CD4-positive, alpha-beta memory T cell (primary cell): ENCODE measurements at regions not wholly inside any gene's neighbourhood (a gene's known extent, or its start where the extent isn't known, plus 50 kb on each side); places are given as distances from the start of the nearest gene placed in this dataset.

ENCODE experiments used
- CTCF ChIA-PET: fragments of 350-600 bp; sonication (Branson Sonifier 250); formaldehyde crosslinking; loops from one replicate; lab custom pipeline; 2021; ENCODE audit warnings: inconsistent platforms; ENCODE audit not compliant: partially characterized antibody; lab: Charles Lee
- POLR2A ChIA-PET: fragments of 350-600 bp; sonication (Branson Sonifier 250); formaldehyde crosslinking; loops from one replicate; lab custom pipeline; 2021; ENCODE audit not compliant: partially characterized antibody; lab: Charles Lee
- DNase-seq, 5 donors: peaks; one replicate each; pipeline versions ENCODE4 v3.0.0 to v3.0.0-alpha.2; 2020 to 2022; ENCODE audit warnings: mixed read lengths in 1 of 5
- H3K27ac ChIP-seq: one replicate; pipeline ENCODE4 v1.7.0; 2013; ENCODE audit warnings: low read depth, low read length
- H3K27me3 ChIP-seq: 2 replicates; pipeline ENCODE4 v1.7.0; 2013; ENCODE audit warnings: mild to moderate bottlenecking, low read length, moderate library complexity; ENCODE audit not compliant: insufficient read depth
- H3K36me3 ChIP-seq: 2 replicates; pipeline ENCODE4 v1.7.0; 2013; ENCODE audit warnings: mild to moderate bottlenecking, low read length, moderate library complexity; ENCODE audit not compliant: insufficient read depth
- H3K4me1 ChIP-seq: 2 replicates; pipeline ENCODE4 v1.7.0; 2013; ENCODE audit warnings: mild to moderate bottlenecking, low read length, moderate library complexity; ENCODE audit not compliant: insufficient read depth
- H3K4me3 ChIP-seq, 2 donors: one replicate each; pipeline ENCODE4 v1.7.0; 2013; ENCODE audit warnings: low read length in 2 of 2, mild to moderate bottlenecking in 1 of 2
- H3K9me3 ChIP-seq, 2 donors: one replicate each; pipeline ENCODE4 v1.7.0; 2013; ENCODE audit warnings: low read length in 2 of 2, control low read depth in 1 of 2; ENCODE audit not compliant: control insufficient read depth in 1 of 2
- H3K27ac Mint-ChIP-seq, 7 donors: one replicate each; pipeline ENCODE4 v1.8.0; 2020 to 2021; ENCODE audit warnings: mixed read lengths in 7 of 7, mild to moderate bottlenecking in 6 of 7, inconsistent platforms in 3 of 7, moderate library complexity in 3 of 7
- H3K27me3 Mint-ChIP-seq, 2 donors: one replicate each; pipeline ENCODE4 v1.8.0; 2020 to 2021; ENCODE audit warnings: mixed read lengths in 2 of 2
- H3K36me3 Mint-ChIP-seq, 2 donors: one replicate each; pipeline ENCODE4 v1.8.0; 2020 to 2021; ENCODE audit warnings: mixed read lengths in 2 of 2, inconsistent platforms in 1 of 2, mild to moderate bottlenecking in 1 of 2
- H3K4me1 Mint-ChIP-seq, 4 donors: one replicate each; pipeline ENCODE4 v1.8.0; 2020 to 2021; ENCODE audit warnings: mixed read lengths in 4 of 4, mild to moderate bottlenecking in 1 of 4
- H3K4me3 Mint-ChIP-seq, 8 donors: one replicate each; pipeline ENCODE4 v1.8.0; 2020 to 2021; ENCODE audit warnings: mixed read lengths in 8 of 8, mild to moderate bottlenecking in 7 of 8, moderate library complexity in 6 of 8, inconsistent platforms in 3 of 8
- H3K9me3 Mint-ChIP-seq, 8 donors: one replicate each; pipeline ENCODE4 v1.8.0; 2020 to 2021; ENCODE audit warnings: mixed read lengths in 8 of 8, mild to moderate bottlenecking in 5 of 8, inconsistent platforms in 3 of 8, moderate library complexity in 1 of 8
- intact Hi-C: fragments of 100-400 bp; cut with micrococcal nuclease; formaldehyde crosslinking; loops from one replicate; pipeline ENCODE4 v1.15.1; 2023

DNA sequence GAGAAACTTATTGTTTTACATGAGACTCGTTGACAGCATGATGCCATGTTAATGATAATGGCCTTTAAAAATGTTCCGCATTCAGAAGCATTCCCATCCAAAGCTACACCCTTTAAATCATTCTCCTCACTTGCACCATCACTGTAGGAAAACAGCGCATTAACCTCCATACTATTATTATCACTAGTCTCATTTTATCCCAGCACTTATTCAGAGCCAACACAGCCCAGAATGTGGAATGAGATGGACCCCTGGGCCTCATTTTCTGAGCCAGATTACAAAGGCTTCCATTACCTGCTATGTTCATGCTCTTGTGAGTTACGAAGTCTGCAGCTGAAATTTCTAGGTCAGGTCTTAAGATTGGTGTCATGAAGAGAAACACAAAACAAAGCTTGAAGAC, 159.4 kb downstream of the HS3ST3A1 start:
- peaks cover 0 to 4% (median 0%) of the 10 kb centered on the region in 8 donors for H3K9me3 Mint-ChIP-seq
- no peak overlapping the region for H3K27ac ChIP-seq
- intact Hi-C loops, result no loop called here
- H3K4me3 Mint-ChIP-seq, result no peak overlapping the region
- H3K27ac Mint-ChIP-seq, result no peak overlapping the region
- ChIA-PET POLR2A (no interaction called here), CTCF (no interaction called here)
- no peaks in the 10 kb centered on the region for H3K4me1 Mint-ChIP-seq
- no peaks in the 10 kb centered on the region for H3K36me3 ChIP-seq
- H3K4me3 ChIP-seq, result no peak overlapping the region
- peaks cover 0 to 10% of the 10 kb centered on the region in 2 donors for H3K27me3 Mint-ChIP-seq
- H3K36me3 Mint-ChIP-seq, result no peaks in the 10 kb centered on the region
- no peaks in the 10 kb centered on the region for H3K27me3 ChIP-seq
- no peaks in the 10 kb centered on the region for H3K9me3 ChIP-seq
- no peaks in the 10 kb centered on the region for H3K4me1 ChIP-seq
- no peak for DNase-seq

DNA sequence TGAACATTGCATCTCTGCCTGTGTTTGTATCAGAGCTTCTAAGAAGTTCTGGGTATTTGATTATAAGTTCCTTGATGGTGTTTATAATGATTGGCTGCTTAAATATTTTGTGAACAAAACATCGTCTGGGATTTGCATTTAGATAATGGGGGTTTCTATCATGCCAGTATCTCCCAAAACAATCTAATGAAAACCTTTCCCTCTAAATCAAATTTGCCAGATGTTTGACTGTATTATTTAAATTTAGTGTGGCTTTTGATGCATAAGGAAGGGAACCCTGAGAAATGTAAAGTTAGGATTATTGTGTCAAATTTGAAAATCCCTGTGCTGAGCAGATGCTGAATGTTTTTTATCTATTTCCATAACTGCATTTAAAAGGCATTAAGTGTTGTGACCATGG, 159.9 kb downstream of the HS3ST3A1 start:
- H3K36me3 Mint-ChIP-seq, result no peaks in the 10 kb centered on the region
- no peak overlapping the region for H3K4me3 Mint-ChIP-seq
- no peaks in the 10 kb centered on the region for H3K4me1 Mint-ChIP-seq
- DNase-seq, result no peak
- peaks cover 0 to 4% (median 0%) of the 10 kb centered on the region in 8 donors for H3K9me3 Mint-ChIP-seq
- no peak overlapping the region for H3K4me3 ChIP-seq
- no peak overlapping the region for H3K27ac ChIP-seq
- peaks cover 0 to 10% of the 10 kb centered on the region in 2 donors for H3K27me3 Mint-ChIP-seq
- no peak overlapping the region for H3K27ac Mint-ChIP-seq
- CTCF ChIA-PET, result no interaction called here
- H3K27me3 ChIP-seq, result no peaks in the 10 kb centered on the region
- H3K4me1 ChIP-seq, result no peaks in the 10 kb centered on the region
- POLR2A ChIA-PET, result no interaction called here
- no peaks in the 10 kb centered on the region for H3K9me3 ChIP-seq
- no peaks in the 10 kb centered on the region for H3K36me3 ChIP-seq
- intact Hi-C loops, result no loop called here

DNA sequence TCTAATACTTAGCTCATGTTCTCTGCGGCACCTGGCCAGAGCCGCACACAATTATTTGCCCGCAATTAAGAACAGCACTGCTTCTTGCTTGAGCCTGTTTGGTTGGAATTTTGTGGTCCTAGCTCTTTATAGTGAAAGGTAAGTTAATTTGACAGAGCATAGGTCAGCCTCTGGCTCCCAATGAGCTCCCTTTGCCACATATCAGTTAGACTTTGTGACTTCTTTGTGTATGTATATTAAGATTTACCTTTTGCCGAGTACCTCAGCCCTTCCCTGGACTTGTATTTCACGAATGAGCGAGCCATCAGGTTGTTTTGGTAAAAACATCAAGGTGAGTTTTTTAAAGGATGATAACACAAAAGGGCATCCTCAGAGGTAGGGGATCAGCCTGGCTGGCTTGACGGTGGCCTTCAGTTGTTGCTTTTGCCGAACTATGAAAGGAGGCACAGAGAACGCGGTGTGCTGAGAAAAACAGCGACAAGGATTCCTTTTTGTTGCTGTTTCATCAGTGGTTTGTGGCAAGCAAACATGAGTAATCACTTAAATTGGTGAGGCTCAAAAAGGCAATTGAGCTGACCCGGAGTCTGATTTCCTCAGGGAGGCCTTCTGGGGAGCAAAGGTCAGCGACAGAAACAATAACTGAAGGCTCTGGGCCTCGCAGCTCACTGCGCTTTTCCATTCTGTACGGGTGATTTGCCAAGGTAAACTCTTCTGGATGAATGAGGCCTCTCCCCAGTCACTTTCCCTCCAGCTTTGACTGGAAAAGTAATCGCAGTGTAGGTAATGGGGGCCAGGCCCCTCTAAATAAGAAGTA, 163.6 kb downstream of the HS3ST3A1 start:
- POLR2A ChIA-PET, result no interaction called here
- Histone ChIP-seq H3K4me3 (no peak overlapping the region), H3K9me3 (no peaks in the 10 kb centered on the region), H3K4me1 (no peaks in the 10 kb centered on the region), H3K27ac (no peak overlapping the region), H3K36me3 (no peaks in the 10 kb centered on the region), H3K27me3 (no peaks in the 10 kb centered on the region)
- intact Hi-C loops, result no loop called here
- H3K4me1 Mint-ChIP-seq, result no peaks in the 10 kb centered on the region
- H3K27me3 Mint-ChIP-seq, result peaks cover 0 to 5% of the 10 kb centered on the region in 2 donors
- CTCF ChIA-PET, result no interaction called here
- H3K27ac Mint-ChIP-seq, result no peak overlapping the region
- no peaks in the 10 kb centered on the region for H3K36me3 Mint-ChIP-seq
- H3K9me3 Mint-ChIP-seq, result peaks cover 0 to 10% (median under 1%) of the 10 kb centered on the region in 8 donors
- DNase-seq, result no peak
- H3K4me3 Mint-ChIP-seq, result no peak overlapping the region

DNA sequence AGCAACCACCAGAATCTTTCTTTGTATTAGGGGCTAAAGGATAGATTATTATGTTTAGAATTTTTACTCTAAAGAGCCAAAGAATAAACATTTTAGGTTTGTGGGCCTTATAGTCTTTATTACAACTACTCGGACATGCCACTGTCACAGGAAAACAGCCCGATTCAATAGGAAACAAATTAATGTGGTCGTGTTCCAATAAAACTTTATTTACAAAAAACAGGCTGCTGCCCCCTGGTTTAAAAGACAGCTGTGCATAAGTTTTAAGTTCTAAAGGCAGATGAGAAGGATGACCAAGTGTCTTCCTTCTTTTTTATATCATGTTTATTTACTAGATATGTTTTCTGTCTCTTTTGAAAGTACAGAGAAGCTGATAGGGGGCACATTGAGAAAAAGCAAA, 166.5 kb downstream of the HS3ST3A1 start:
- no peaks in the 10 kb centered on the region for H3K4me1 ChIP-seq
- intact Hi-C loops, result no loop called here
- Mint-ChIP-seq H3K27me3 (peaks cover 0 to 5% of the 10 kb centered on the region in 2 donors), H3K4me3 (no peak overlapping the region), H3K27ac (no peak overlapping the region), H3K9me3 (peaks cover 0 to 10% (median 2%) of the 10 kb centered on the region in 8 donors), H3K36me3 (no peaks in the 10 kb centered on the region), H3K4me1 (no peaks in the 10 kb centered on the region)
- no peaks in the 10 kb centered on the region for H3K27me3 ChIP-seq
- H3K9me3 ChIP-seq, result no peaks in the 10 kb centered on the region
- H3K36me3 ChIP-seq, result no peaks in the 10 kb centered on the region
- no peak overlapping the region for H3K27ac ChIP-seq
- ChIA-PET CTCF (no interaction called here), POLR2A (no interaction called here)
- DNase-seq, result no peak
- H3K4me3 ChIP-seq, result no peak overlapping the region

DNA sequence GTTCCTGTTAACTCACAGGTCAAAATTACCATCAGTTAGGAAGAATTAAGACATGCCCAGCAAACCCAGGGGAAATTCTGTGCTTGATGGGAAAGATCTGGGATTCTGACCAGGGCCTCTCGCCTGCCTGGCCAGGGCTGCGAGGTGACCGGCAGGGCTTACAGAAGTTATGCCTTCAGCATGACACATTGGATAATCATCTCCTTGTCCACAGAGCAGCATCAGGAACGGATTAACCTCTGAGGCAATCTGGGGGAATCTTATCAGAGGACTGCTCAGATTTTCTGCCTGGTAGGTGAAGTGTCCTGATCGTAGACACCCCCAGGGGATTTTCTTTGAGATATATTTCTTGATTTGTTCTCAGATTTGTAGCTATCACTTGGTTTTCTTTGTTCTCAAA, 172.5 kb downstream of the HS3ST3A1 start:
- Histone ChIP-seq H3K36me3 (no peaks in the 10 kb centered on the region), H3K9me3 (no peaks in the 10 kb centered on the region), H3K4me3 (no peak overlapping the region), H3K27ac (no peak overlapping the region), H3K27me3 (no peaks in the 10 kb centered on the region), H3K4me1 (no peaks in the 10 kb centered on the region)
- H3K27me3 Mint-ChIP-seq, result no peaks in the 10 kb centered on the region
- H3K9me3 Mint-ChIP-seq, result peaks cover 0 to 3% (median 0%) of the 10 kb centered on the region in 8 donors
- H3K4me1 Mint-ChIP-seq, result no peaks in the 10 kb centered on the region
- H3K36me3 Mint-ChIP-seq, result no peaks in the 10 kb centered on the region
- DNase-seq, result no peak
- ChIA-PET POLR2A (no interaction called here), CTCF (no interaction called here)
- H3K27ac Mint-ChIP-seq, result no peak overlapping the region
- intact Hi-C loops, result no loop called here
- H3K4me3 Mint-ChIP-seq, result no peak overlapping the region

DNA sequence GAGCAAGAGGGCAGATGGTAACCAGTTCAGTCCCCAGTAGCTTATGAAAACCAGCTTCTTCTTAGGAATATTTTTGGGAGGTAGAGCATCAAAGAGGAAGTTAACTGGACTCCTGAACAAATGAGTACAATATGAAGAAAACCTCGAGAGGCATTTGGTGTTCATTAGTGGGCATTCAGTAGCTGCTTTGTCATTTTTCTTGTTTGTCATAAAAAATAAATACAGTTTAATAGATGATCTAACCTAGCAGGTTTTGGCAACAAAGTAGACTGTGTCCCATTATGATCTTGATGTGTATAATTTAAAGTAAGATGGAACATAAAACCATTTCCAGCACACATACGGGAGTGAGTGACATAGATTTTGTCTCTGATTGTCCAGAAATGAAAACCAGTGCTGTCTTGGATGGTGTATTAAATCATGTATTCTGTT, 173.1 kb downstream of the HS3ST3A1 start:
- Histone ChIP-seq H3K4me1 (no peaks in the 10 kb centered on the region), H3K4me3 (no peak overlapping the region), H3K36me3 (no peaks in the 10 kb centered on the region), H3K9me3 (no peaks in the 10 kb centered on the region), H3K27ac (no peak overlapping the region), H3K27me3 (no peaks in the 10 kb centered on the region)
- no peak overlapping the region for H3K27ac Mint-ChIP-seq
- H3K4me3 Mint-ChIP-seq, result no peak overlapping the region
- POLR2A ChIA-PET, result no interaction called here
- H3K27me3 Mint-ChIP-seq, result no peaks in the 10 kb centered on the region
- H3K4me1 Mint-ChIP-seq, result no peaks in the 10 kb centered on the region
- intact Hi-C loops, result no loop called here
- peaks cover 0 to 2% (median 0%) of the 10 kb centered on the region in 8 donors for H3K9me3 Mint-ChIP-seq
- no peaks in the 10 kb centered on the region for H3K36me3 Mint-ChIP-seq
- DNase-seq, result no peak
- CTCF ChIA-PET, result no interaction called here

DNA sequence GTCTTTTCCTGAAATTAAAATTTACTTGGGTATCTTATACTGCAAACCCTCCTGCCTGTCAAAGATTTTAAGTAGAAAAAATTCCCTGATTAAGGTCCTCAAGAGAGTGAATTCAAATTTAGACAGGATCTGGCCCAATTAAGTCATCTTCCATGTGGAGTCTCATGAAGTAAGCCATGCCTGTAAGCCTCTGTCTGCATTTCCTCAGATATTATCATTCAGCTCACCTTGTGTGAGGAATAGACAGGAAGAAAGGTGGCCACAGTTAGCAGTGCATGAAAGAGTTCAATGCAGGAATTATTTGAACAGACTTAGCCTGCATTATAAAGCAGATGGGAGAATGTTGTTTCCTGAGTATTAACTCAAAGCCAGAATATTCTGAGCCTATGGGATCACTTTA, 174.7 kb downstream of the HS3ST3A1 start:
- no peaks in the 10 kb centered on the region for H3K27me3 Mint-ChIP-seq
- no peak overlapping the region for H3K4me3 Mint-ChIP-seq
- H3K4me1 Mint-ChIP-seq, result no peaks in the 10 kb centered on the region
- H3K9me3 Mint-ChIP-seq, result no peaks in the 10 kb centered on the region
- Histone ChIP-seq H3K27ac (no peak overlapping the region), H3K9me3 (no peaks in the 10 kb centered on the region), H3K27me3 (no peaks in the 10 kb centered on the region), H3K36me3 (no peaks in the 10 kb centered on the region), H3K4me3 (no peak overlapping the region), H3K4me1 (no peaks in the 10 kb centered on the region)
- DNase-seq, result no peak
- ChIA-PET POLR2A (no interaction called here), CTCF (no interaction called here)
- intact Hi-C loops, result no loop called here
- no peaks in the 10 kb centered on the region for H3K36me3 Mint-ChIP-seq
- no peak overlapping the region for H3K27ac Mint-ChIP-seq
